Vagina (tissue), 2 donors: ENCODE measurements at regions not wholly inside any gene's neighbourhood (a gene's known extent, or its start where the extent isn't known, plus 50 kb on each side); places are given as distances from the start of the nearest gene placed in this dataset.

Source experiments
- POLR2AphosphoS5 ChIP-seq, 2 donors: sonication (generic); formaldehyde crosslinking; IDR thresholded peaks; one replicate each; pipeline ENCODE4 v1.9.0; 2017; ENCODE audit warnings: antibody characterized with exemption in 2 of 2, mild to moderate bottlenecking in 2 of 2, low read depth in 1 of 2; ENCODE audit not compliant: insufficient read depth in 1 of 2
- TF ChIP-seq, protein P1 (sequence below), 3 experiments: fragments of 450-650 bp in 2 of 3; fragments of 200-600 bp in 1 of 3; sonication (generic) in 1 of 3; IDR thresholded peaks; one replicate each; pipeline ENCODE4 v1.5.1; 2017 to 2019; ENCODE audit warnings: antibody characterized with exemption in 3 of 3, mild to moderate bottlenecking in 2 of 3, moderate library complexity in 2 of 3

GRCh38 chr2:146131785-146132184 is 1611.9 kb upstream of the ZEB2 start:
- TF ChIP-seq, protein P1, sequence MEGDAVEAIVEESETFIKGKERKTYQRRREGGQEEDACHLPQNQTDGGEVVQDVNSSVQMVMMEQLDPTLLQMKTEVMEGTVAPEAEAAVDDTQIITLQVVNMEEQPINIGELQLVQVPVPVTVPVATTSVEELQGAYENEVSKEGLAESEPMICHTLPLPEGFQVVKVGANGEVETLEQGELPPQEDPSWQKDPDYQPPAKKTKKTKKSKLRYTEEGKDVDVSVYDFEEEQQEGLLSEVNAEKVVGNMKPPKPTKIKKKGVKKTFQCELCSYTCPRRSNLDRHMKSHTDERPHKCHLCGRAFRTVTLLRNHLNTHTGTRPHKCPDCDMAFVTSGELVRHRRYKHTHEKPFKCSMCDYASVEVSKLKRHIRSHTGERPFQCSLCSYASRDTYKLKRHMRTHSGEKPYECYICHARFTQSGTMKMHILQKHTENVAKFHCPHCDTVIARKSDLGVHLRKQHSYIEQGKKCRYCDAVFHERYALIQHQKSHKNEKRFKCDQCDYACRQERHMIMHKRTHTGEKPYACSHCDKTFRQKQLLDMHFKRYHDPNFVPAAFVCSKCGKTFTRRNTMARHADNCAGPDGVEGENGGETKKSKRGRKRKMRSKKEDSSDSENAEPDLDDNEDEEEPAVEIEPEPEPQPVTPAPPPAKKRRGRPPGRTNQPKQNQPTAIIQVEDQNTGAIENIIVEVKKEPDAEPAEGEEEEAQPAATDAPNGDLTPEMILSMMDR (IDR thresholded peaks at IDR 0.05): no peak
- TF ChIP-seq POLR2AphosphoS5 (IDR thresholded peaks at IDR 0.05; ENCODE audit: insufficient read depth in 1 of 2, low read depth in 1 of 2): no peak
